Neural progenitor cell (in vitro differentiated cells): ENCODE measurements at regions not wholly inside any gene's neighbourhood (a gene's known extent, or its start where the extent isn't known, plus 50 kb on each side); places are given as distances from the start of the nearest gene placed in this dataset.

Experiments used
- EZH2 ChIP-seq: fragments of 200-600 bp; sonication (generic); IDR thresholded peaks from 2 replicates; pipeline ENCODE4 v1.6.1; 2017; ENCODE audit warnings: antibody characterized with exemption, mild to moderate bottlenecking, moderate library complexity
- TF ChIP-seq, protein P1 (sequence below): fragments of 200-600 bp; sonication (generic); IDR thresholded peaks from 2 replicates; pipeline ENCODE4 v1.5.1; 2017; ENCODE audit warnings: antibody characterized with exemption, mild to moderate bottlenecking

GRCh38 chr7:17152721-17153120, 145.7 kb upstream of the AHR start:
- TF ChIP-seq, protein P1, sequence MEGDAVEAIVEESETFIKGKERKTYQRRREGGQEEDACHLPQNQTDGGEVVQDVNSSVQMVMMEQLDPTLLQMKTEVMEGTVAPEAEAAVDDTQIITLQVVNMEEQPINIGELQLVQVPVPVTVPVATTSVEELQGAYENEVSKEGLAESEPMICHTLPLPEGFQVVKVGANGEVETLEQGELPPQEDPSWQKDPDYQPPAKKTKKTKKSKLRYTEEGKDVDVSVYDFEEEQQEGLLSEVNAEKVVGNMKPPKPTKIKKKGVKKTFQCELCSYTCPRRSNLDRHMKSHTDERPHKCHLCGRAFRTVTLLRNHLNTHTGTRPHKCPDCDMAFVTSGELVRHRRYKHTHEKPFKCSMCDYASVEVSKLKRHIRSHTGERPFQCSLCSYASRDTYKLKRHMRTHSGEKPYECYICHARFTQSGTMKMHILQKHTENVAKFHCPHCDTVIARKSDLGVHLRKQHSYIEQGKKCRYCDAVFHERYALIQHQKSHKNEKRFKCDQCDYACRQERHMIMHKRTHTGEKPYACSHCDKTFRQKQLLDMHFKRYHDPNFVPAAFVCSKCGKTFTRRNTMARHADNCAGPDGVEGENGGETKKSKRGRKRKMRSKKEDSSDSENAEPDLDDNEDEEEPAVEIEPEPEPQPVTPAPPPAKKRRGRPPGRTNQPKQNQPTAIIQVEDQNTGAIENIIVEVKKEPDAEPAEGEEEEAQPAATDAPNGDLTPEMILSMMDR: no peak
- TF ChIP-seq EZH2: no peak
